Activated T-cell treated with anti-CD3 and anti-CD28 coated beads, Interleukin-2, amount 50 U/mL, for 4 hours (primary cell): ENCODE measurements at regions not wholly inside any gene's neighbourhood (a gene's known extent, or its start where the extent isn't known, plus 50 kb on each side); places are given as distances from the start of the nearest gene placed in this dataset.

Experiments
- ATAC-seq, 2 donors: fragments of 200-7000 bp; cut with Tn5 transposase; one replicate each; pipeline ENCODE4 v1.10.0; 2021
- DNase-seq: peaks from one replicate; pipeline ENCODE4 v3.0.0-alpha.2; 2020
- H3K27me3 Mint-ChIP-seq: one replicate; pipeline ENCODE4 v1.8.0; 2021; ENCODE audit warnings: low read depth, mixed read lengths
- H3K36me3 Mint-ChIP-seq: one replicate; pipeline ENCODE4 v1.8.0; 2022; ENCODE audit warnings: mixed read lengths; ENCODE audit not compliant: insufficient read depth
- H3K4me1 Mint-ChIP-seq: one replicate; pipeline ENCODE4 v1.8.0; 2021; ENCODE audit warnings: low read depth, mixed read lengths
- H3K4me3 Mint-ChIP-seq: one replicate; pipeline ENCODE4 v1.8.0; 2021; ENCODE audit warnings: mild to moderate bottlenecking, moderate library complexity, mixed read lengths
- H3K9me3 Mint-ChIP-seq: one replicate; pipeline ENCODE4 v1.8.0; 2021; ENCODE audit warnings: mixed read lengths

DNA sequence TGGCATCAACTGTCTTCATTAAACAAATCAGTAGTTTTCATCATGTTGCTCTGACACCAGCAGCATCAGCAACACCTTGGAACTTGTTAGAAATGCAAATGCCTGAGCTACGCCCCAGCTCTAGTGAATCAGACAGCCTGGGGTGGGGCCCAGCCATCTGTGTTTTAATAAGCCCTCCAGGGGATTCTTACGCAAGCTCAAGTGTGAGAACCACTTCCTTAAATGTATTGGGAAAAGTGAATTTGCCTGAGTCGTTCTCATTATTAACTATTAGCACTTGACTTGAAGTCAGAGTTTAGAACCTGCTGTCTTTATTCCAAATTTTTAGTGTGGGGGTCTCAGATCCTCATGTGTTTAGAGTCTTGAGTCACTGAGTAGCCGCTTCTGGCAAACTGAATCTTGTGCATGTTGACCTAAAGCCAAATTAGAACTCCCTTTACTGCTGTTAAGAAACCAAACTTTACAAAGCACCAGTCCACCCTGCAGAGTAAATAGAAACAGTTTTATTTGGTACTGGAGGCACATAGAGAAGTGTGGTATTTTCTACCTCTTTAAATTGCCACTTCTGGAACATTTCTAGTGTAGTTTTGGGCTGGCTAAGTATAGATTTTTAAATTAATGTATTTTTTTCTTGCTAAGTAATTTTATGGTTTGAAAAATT lies 137.4 kb upstream of the COX10 start:
- Mint-ChIP-seq H3K4me1 (peaks cover 5% of the 10 kb centered on the region), H3K27me3 (peaks cover 2% of the 10 kb centered on the region), H3K36me3 (no peaks in the 10 kb centered on the region), H3K9me3 (peaks cover 4% of the 10 kb centered on the region), H3K4me3 (no peak overlapping the region)
- DNase-seq (no peak), ATAC-seq (no peak)

DNA sequence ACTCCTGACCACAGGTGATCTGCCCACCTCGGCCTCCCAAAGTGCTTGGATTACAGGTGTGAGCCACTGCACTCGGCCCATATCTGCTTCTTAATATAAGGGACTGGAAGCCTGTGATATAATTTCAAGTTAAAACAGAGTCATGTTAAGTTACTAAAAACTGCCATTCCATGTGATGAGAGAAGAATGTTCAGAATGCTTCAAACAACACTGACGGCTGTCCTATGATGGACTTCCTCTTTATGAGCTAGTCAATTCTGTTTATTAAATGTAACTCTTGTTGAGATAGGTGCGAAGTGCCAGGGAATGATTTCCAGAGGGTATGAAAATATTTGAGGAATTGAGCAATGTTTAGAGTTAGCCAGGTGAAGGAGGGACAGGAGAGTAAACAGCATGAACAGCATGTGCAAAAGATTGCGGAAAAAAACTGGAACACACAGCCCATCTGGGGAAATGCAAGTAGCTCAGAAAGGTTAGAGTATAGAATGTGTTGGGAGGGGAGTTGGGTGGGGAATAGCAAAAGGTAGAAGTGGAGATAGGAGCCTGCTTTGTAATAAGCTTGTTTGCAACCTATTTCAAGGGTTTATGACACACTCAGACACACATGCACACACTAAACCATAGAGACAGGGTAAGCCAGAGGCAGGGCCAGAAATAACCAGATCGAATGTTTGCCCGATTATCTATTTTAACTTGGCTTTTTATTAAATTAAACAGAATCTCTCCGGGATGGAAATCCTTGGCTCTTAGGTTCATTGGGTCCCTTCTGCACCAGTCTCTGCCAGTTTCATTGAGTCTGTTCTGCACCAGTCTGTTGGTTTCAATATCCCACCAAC lies 135.6 kb upstream of the COX10 start:
- H3K4me1 Mint-ChIP-seq: peaks cover 5% of the 10 kb centered on the region
- no peak for DNase-seq

DNA sequence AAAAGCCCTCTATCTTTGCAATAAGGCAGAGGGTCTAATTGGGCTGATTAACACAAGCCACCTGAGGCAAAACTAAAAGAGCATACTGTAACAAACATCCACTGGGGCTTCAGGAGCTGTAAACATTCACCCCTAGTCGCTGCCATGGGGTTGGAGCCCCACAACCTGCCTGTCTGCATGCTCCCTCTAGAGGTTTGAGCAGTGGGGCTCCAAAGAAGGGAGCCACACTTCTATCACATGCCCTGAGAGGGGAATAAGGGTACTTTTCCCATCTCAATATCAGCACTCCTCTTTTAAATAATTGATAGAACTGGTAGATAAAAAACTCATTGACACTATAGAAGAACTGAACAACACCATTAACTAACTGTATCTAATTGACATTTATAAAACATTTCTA lies 130.1 kb upstream of the COX10 start:
- Mint-ChIP-seq H3K27me3 (peaks cover 2% of the 10 kb centered on the region), H3K36me3 (peaks cover 2% of the 10 kb centered on the region), H3K9me3 (peaks cover 3% of the 10 kb centered on the region), H3K4me3 (no peak overlapping the region), H3K4me1 (no peaks in the 10 kb centered on the region)
- DNase-seq (no peak), ATAC-seq (no peak)

More for the DNA sequence above, 135.6 kb upstream of the COX10 start:
- Mint-ChIP-seq H3K27me3 (peaks cover 2% of the 10 kb centered on the region), H3K4me3 (no peak overlapping the region), H3K9me3 (peaks cover 4% of the 10 kb centered on the region), H3K36me3 (no peaks in the 10 kb centered on the region)
- ATAC-seq: no peak

DNA sequence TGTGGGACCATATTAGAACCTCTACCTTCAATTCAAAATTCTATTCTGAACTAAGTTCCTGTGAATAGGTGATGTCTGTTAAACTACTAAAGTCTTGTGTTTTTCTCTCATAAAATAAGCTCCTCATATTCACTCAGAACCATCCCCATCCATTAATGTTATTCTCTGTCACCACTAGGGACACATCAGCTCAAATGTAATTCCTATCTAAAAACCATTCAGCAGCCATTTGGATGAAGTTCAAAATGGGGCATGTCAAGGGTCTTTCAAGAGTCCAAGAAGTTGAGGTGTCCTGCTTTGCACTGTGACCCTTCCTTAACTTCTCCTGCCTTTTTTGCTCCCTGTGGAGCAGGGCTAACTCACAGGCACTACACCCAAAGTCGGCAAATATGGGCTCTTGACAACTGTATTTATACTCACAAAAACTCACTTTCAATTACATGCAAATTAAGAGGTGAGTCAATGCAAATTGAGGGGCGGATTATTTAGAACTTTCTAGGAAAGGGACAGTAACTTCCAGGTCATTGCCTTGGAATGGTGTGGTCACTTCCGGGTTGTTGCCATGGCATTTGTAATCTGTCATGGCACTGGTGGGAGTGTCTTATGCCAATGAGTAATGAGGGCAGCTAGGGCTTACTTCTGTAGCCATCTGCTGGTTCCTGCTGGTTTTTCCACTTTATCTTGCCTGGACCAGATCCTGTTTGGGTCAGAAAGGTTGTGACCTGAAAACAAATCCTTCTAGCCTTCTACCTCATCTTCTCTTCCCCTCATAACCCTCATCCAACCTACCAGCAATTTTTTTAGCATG lies 128.2 kb upstream of the COX10 start:
- Mint-ChIP-seq H3K9me3 (peaks cover 3% of the 10 kb centered on the region), H3K4me1 (no peaks in the 10 kb centered on the region)
- no peak for DNase-seq

DNA sequence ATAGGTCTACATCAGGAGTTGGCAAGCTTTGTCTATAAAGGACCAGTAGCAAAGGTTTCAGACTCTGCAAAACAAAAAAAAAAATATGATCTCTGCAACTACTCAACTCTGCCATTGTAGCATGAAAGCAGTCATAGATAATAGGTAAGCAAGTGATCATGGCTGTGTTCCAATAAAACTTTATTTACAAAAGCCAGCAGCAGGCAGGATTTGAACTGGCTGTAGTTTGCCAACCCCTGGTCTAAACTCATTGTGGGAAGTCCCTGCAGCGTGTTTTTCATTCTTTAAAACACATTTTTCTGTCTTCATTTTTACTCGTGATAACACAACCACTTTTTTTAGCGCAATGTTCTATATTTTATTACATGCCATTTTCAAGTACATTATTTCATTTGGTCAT lies 127.5 kb upstream of the COX10 start:
- H3K27me3 Mint-ChIP-seq: no peaks in the 10 kb centered on the region
- no peak for DNase-seq
- H3K4me3 Mint-ChIP-seq: no peak overlapping the region
- no peak for ATAC-seq
- H3K4me1 Mint-ChIP-seq: no peaks in the 10 kb centered on the region
- H3K9me3 Mint-ChIP-seq: peaks cover 3% of the 10 kb centered on the region
- peaks cover 4% of the 10 kb centered on the region for H3K36me3 Mint-ChIP-seq

More for the DNA sequence above, 128.2 kb upstream of the COX10 start:
- Mint-ChIP-seq H3K27me3 (no peaks in the 10 kb centered on the region), H3K36me3 (peaks cover 4% of the 10 kb centered on the region), H3K4me3 (no peak overlapping the region)
- no peak for ATAC-seq

DNA sequence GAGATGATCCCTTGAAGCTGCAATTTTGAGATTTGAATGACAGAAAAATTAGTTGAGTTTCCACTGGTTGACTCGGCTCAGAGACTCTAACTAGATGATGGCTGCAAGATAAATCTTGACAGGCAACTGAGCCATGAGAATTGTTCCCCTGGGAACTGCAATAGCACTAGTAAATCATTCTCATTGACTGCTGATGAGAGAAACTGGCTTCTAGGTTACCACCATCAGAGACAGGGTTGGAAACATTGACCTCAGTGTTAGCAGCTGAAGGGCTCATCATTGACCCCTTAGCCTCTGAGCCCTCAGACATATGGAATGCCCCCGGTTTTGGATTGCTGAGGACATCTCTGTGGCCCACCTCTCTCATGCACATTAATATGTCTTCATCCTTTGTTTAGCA lies 125.4 kb upstream of the COX10 start:
- Mint-ChIP-seq H3K27me3 (no peaks in the 10 kb centered on the region), H3K9me3 (peaks cover 3% of the 10 kb centered on the region), H3K36me3 (peaks cover 4% of the 10 kb centered on the region), H3K4me1 (no peaks in the 10 kb centered on the region), H3K4me3 (no peak overlapping the region)
- DNase-seq: no peak
- no peak for ATAC-seq

DNA sequence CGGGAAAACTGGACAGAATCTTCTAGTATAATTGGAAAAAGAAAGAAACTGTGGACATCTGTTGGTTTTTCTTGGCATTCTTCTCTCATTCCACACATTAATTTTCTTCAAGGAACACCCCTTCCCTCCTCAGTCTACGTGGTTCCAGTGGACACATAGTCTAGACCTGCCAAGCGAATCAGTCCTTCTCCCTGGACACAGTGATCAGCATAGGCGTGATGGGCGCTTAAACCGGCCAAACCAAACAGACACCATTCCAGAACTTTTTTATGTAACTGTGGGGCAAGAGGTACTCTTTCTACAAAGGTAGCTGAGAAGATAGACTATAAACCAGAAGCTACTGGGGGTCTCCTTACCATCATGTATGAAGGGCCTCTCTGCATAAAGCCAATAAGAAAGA lies 121.8 kb upstream of the COX10 start:
- ATAC-seq: no peak
- H3K4me3 Mint-ChIP-seq: no peak overlapping the region
- peaks cover 2% of the 10 kb centered on the region for H3K36me3 Mint-ChIP-seq

DNA sequence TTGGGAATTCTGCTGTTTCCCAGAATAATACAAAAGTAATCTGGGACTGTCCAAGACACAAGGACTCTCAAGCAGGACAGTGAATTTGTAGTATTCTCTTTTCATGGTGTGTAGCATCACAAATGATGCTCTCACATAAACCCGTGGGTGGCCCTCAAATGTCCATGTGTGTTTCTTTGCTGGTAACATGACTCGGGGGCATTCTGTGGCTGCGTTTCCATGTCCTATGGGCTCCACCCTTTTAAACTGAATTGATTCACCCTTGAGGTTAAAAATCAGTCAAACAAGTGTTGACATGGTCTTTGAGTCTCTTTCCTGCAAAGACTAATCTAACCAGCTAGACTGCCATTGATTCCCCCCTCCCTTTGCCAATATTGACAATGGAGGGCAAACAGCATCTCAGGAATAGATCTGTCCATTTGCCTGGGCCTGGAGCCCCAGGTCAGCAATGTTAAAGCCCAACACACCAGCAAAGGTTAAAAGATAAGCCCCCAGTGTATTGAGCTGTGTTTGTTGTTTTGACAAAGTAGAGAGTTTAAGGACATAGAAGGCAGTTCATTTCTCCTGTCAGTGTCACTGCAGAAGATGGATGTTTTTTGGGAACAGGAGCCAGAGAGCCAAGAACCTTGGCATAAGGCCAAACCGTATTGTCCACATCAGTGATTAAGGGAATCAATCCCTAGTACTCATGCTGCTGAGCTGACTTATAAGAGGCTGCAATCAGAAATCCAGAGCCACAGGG lies 117.1 kb upstream of the COX10 start:
- no peak for DNase-seq
- Mint-ChIP-seq H3K4me3 (no peak overlapping the region), H3K9me3 (no peaks in the 10 kb centered on the region), H3K4me1 (no peaks in the 10 kb centered on the region), H3K36me3 (no peaks in the 10 kb centered on the region), H3K27me3 (no peaks in the 10 kb centered on the region)
- ATAC-seq: no peak

More for the DNA sequence above, 121.8 kb upstream of the COX10 start:
- Mint-ChIP-seq H3K9me3 (no peaks in the 10 kb centered on the region), H3K27me3 (no peaks in the 10 kb centered on the region), H3K4me1 (no peaks in the 10 kb centered on the region)
- no peak for DNase-seq

DNA sequence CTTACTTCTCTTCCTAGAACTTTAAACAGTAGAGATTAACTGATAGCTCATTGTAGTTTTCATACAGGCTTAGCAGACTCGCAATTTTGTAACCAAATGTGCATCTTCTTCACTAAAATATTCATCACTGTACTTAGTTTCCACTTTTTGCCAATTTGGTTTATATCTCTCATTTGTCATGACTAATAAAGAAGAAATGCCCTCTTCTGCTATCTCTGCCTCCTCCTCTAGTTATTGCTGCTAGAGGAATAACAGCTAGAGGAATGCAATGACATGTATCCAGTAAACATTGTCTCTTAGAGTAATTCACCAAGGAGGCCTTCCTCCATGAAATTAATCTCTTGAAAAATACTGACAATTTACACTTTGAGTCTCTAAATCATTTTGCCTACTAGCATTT lies 115.5 kb upstream of the COX10 start:
- Mint-ChIP-seq H3K9me3 (no peaks in the 10 kb centered on the region), H3K4me3 (no peak overlapping the region), H3K4me1 (no peaks in the 10 kb centered on the region), H3K36me3 (no peaks in the 10 kb centered on the region), H3K27me3 (no peaks in the 10 kb centered on the region)
- DNase-seq: no peak
- ATAC-seq: no peak

DNA sequence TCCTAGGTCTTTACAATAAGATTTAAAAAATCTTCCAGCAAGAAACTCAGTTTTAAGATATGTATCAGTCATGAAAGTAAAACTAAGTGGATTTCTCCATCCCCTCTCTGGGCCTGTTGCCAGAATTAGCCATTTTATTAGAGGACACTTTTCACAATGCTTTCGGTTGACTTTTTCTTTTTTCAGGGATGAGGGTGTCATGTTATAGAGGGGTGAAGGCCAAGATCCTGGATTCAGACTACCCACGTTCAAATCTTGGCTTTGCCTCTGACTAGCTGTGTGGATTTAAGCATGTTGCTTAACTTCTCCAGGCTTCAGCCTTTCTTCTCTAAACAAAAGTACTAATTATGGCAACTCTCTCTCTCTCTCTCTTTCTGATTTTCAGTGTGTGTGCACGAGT lies 111.7 kb upstream of the COX10 start:
- DNase-seq (no peak), ATAC-seq (no peak)
- no peaks in the 10 kb centered on the region for H3K9me3 Mint-ChIP-seq
- H3K4me3 Mint-ChIP-seq: no peak overlapping the region
- H3K27me3 Mint-ChIP-seq: no peaks in the 10 kb centered on the region
- peaks cover 3% of the 10 kb centered on the region for H3K4me1 Mint-ChIP-seq
- no peaks in the 10 kb centered on the region for H3K36me3 Mint-ChIP-seq

DNA sequence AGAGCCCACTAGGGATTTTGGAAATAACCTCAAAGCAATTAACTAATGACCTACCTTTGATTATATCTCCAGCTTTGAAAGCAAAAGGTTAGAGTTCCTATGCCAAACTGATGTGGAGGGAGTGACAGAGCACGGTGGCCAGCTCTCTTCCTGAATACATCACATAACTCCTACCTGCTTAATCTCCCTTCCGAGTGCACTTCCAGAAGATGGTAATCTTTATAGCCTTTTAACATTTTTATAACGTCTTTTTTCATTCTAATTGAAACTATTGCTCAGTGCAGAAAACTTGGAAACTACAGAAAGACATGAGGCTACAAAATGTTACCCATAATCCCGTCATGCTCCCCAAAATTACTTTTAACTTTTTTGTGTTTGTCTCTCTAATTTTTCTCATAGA lies 110.5 kb upstream of the COX10 start:
- no peak overlapping the region for H3K4me3 Mint-ChIP-seq
- ATAC-seq: no peak
- H3K9me3 Mint-ChIP-seq: no peaks in the 10 kb centered on the region
- H3K27me3 Mint-ChIP-seq: no peaks in the 10 kb centered on the region
- DNase-seq: no peak
- H3K36me3 Mint-ChIP-seq: no peaks in the 10 kb centered on the region
- H3K4me1 Mint-ChIP-seq: peaks cover 6% of the 10 kb centered on the region

DNA sequence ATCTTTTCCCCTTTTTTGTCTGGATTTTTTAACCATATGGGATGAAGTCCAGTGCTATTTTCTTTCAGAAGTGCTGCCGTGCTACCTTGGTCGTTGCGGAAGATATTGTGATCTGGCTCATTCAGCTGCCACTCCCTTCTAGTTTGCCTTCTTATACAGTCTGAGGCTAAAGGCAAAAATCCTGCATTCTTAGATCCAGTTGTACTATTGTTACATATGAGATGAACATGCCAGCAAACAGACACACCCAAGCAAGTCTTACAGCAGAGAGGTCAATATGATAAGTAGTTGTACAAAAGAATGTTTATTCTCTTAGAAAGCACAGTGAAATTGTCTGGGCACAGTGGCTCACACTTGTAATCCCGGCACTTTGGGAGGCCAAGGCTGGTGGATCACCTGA lies 108.0 kb upstream of the COX10 start:
- H3K4me3 Mint-ChIP-seq: no peak overlapping the region
- H3K36me3 Mint-ChIP-seq: no peaks in the 10 kb centered on the region
- H3K27me3 Mint-ChIP-seq: no peaks in the 10 kb centered on the region
- ATAC-seq (no peak), DNase-seq (no peak)
- no peaks in the 10 kb centered on the region for H3K9me3 Mint-ChIP-seq
- H3K4me1 Mint-ChIP-seq: peaks cover 6% of the 10 kb centered on the region

DNA sequence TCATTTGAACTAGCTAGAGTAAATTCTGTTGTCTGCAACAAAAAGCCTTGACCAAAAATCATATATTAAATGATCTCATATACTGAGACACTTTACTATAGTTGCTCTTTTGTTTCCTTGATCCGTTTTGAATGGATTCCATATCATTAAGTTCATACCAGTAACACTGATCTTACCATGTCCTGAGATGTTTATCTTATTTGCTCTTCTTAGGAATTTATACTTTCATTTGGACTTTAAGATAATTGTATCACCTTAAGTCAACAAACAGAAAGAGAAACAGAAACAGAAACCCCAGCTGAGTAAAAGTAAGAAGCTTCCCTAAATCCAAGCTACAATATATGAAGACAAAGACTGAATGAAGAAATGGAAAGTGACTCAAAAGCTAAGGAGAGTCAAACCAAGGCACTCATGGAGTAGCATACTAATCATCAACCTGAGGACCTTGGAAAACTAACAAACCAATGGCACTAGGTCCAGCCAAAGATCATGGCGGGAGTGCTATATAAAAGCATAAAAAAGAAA lies 106.5 kb upstream of the COX10 start:
- Mint-ChIP-seq H3K4me3 (no peak overlapping the region), H3K27me3 (no peaks in the 10 kb centered on the region), H3K9me3 (no peaks in the 10 kb centered on the region), H3K4me1 (peaks cover 6% of the 10 kb centered on the region), H3K36me3 (no peaks in the 10 kb centered on the region)
- ATAC-seq: no peak
- no peak for DNase-seq

DNA sequence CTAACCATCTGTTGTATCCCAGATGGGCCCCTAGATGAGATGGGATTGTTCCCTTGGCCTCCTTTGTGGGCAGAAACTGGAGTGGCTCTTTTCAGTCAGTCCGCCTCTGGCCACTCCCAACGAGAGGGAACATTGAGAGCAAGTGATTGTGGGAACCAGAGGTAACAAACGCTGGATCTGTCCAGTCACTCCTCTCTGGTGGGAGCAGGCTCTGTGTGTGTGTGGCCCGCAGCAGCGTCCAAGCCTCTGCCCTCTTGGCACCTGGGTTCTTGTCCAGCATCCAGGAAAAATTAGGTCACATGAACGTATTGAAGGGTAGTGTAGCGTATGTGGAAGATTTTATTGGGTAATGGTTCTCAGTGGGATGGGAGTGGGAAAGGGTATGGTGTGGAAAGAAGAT lies 101.9 kb upstream of the COX10 start:
- Mint-ChIP-seq H3K4me3 (no peak overlapping the region), H3K36me3 (no peaks in the 10 kb centered on the region), H3K9me3 (no peaks in the 10 kb centered on the region), H3K27me3 (no peaks in the 10 kb centered on the region), H3K4me1 (peaks cover 5% of the 10 kb centered on the region)
- ATAC-seq: no peak
- DNase-seq: no peak
